K562 (cell line): ENCODE measurements at regions not wholly inside any gene's neighbourhood (a gene's known extent, or its start where the extent isn't known, plus 50 kb on each side); places are given as distances from the start of the nearest gene placed in this dataset.

Source experiments
- ATAC-seq: fragments of 200-7000 bp; cut with Tn5 transposase; 3 replicates; pipeline ENCODE4 v1.9.1; 2020; ENCODE audit warnings: moderate library complexity
- BruUV-seq: library from RNA; stranded (reverse); fragments of 400-500 nt; replicated peaks from 2 replicates; lab custom pipeline; 2021; lab: Mats Ljungman, UMichigan
- CTCF ChIA-PET: fragments of 300-600 bp; formaldehyde crosslinking; extraction: SDS; loops from one replicate; lab custom pipeline; 2021; ENCODE audit warnings: low intra/inter-chr PET ratio; lab: Yijun Ruan, JAX
- POLR2A ChIA-PET: fragments of 300-600, 350-650 bp; sonication (Branson Sonifier 250); formaldehyde crosslinking; extraction: SDS; loops from one replicate; lab custom pipeline; 2021; ENCODE audit warnings: antibody characterized with exemption, inconsistent platforms; lab: Yijun Ruan, JAX
- DNase-seq, 4 experiments: peaks; one replicate each; pipeline versions ENCODE4 v3.0.0 to v3.0.0-alpha.2; 2011 to 2018; ENCODE audit warnings: low spot score in 3 of 4, mixed read lengths in 3 of 4; ENCODE audit errors: extremely low read depth in 1 of 4
- FAIRE-seq: peaks from 2 replicates; lab custom pipeline; 2011; peaks lifted over from hg19 to GRCh38; lab: Jason Lieb, UNC
- H2AFZ ChIP-seq: 2 replicates; pipeline ENCODE4 v1.6.0; 2011; ENCODE audit warnings: low read depth, low read length, control low read depth, inconsistent platforms
- H3K27ac ChIP-seq: fragments of 200-600 bp; 3 replicates; pipeline ENCODE4 v1.8.0; 2011; ENCODE audit warnings: low read depth, mild to moderate bottlenecking, control low read depth, inconsistent platforms, low read length, moderate library complexity, mixed read lengths; ENCODE audit errors: extremely low read depth
- H3K27me3 ChIP-seq, 2 experiments: fragments of 300-600 bp in 1 of 2; 2 replicates in 1 of 2; 3 replicates in 1 of 2; pipeline versions ENCODE4 v1.6.0 to v1.8.0; 2011; ENCODE audit warnings: inconsistent platforms in 2 of 2, low read length in 2 of 2, mild to moderate bottlenecking in 1 of 2, mixed read lengths in 1 of 2, moderate library complexity in 1 of 2; ENCODE audit not compliant: control insufficient read depth in 2 of 2, insufficient read depth in 2 of 2
- H3K36me3 ChIP-seq: fragments of 300-600 bp; 3 replicates; pipeline ENCODE4 v1.8.0; 2011; ENCODE audit warnings: mild to moderate bottlenecking, low read length, inconsistent platforms; ENCODE audit not compliant: control insufficient read depth, insufficient read depth
- H3K4me1 ChIP-seq, 2 experiments: fragments of 200-600 bp in 1 of 2; replicated peaks in 1 of 2; 2 replicates in 1 of 2; 3 replicates in 1 of 2; pipeline versions ENCODE4 v1.5.1 to v1.8.0; 2011; ENCODE audit warnings: inconsistent platforms in 2 of 2, low read length in 2 of 2, mild to moderate bottlenecking in 1 of 2, mixed read lengths in 1 of 2, moderate library complexity in 1 of 2; ENCODE audit not compliant: control insufficient read depth in 2 of 2, insufficient read depth in 2 of 2
- H3K4me2 ChIP-seq: 2 replicates; pipeline ENCODE4 v1.6.1; 2011; ENCODE audit warnings: low read length, control low read depth, inconsistent platforms, mixed read lengths; ENCODE audit not compliant: insufficient read depth
- H3K4me3 ChIP-seq: fragments of 200-600 bp; sonication (generic), shearing (Covaris generic); 2 replicates; pipeline ENCODE4 v1.5.1; 2016; ENCODE audit warnings: control low read depth, inconsistent platforms
- H3K79me2 ChIP-seq: fragments of 200-600 bp; 3 replicates; pipeline ENCODE4 v1.8.0; 2011; ENCODE audit warnings: low read length, inconsistent platforms; ENCODE audit not compliant: control insufficient read depth, insufficient read depth
- H3K9ac ChIP-seq, 2 experiments: 2 replicates each; pipeline versions ENCODE4 v1.6.0 to v1.6.1; 2011; ENCODE audit warnings: low read depth in 2 of 2, low read length in 2 of 2, control low read depth in 1 of 2, inconsistent platforms in 1 of 2, mild to moderate bottlenecking in 1 of 2, mixed read lengths in 1 of 2; ENCODE audit not compliant: insufficient read depth in 1 of 2
- H3K9me1 ChIP-seq: one replicate; pipeline ENCODE4 v1.6.0; 2011; ENCODE audit warnings: inconsistent platforms, mild to moderate bottlenecking, low read length, moderate library complexity; ENCODE audit not compliant: control insufficient read depth, insufficient read depth
- H3K9me3 ChIP-seq: replicated peaks from 2 replicates; pipeline ENCODE4 v1.5.1; 2011; ENCODE audit warnings: low read depth, low read length, inconsistent platforms; ENCODE audit not compliant: control insufficient read depth, insufficient read depth
- H4K20me1 ChIP-seq: replicated peaks from 2 replicates; pipeline ENCODE4 v1.6.1; 2011; ENCODE audit warnings: low read length, inconsistent platforms, mixed read lengths; ENCODE audit not compliant: control insufficient read depth, insufficient read depth
- IRF2 ChIP-seq: sonication (generic); formaldehyde crosslinking; IDR thresholded peaks from 2 replicates; pipeline ENCODE4 v1.8.1; 2022; ENCODE audit warnings: mild to moderate bottlenecking, missing genetic modification reagents
- L3MBTL2 ChIP-seq: fragments of 450-650 bp; IDR thresholded peaks from 2 replicates; pipeline ENCODE4 v1.6.1; 2016; ENCODE audit warnings: mild to moderate bottlenecking, moderate library complexity
- RCOR1 ChIP-seq, 2 experiments: IDR thresholded peaks; 2 replicates each; pipeline ENCODE4 v1.6.1; 2012; ENCODE audit warnings: low read depth in 2 of 2, low read length in 2 of 2, borderline replicate concordance in 1 of 2, improper control_type of control experiment in 1 of 2
- SAP30 ChIP-seq: fragments of 200-600 bp; sonication (generic); IDR thresholded peaks from 2 replicates; pipeline ENCODE4 v1.6.1; 2012; ENCODE audit warnings: borderline replicate concordance, low read depth, mild to moderate bottlenecking, moderate library complexity, low read length, control low read depth, inconsistent platforms; ENCODE audit not compliant: insufficient read depth, poor library complexity, severe bottlenecking
- TAF9B ChIP-seq: fragments of 450-650 bp; IDR thresholded peaks from 2 replicates; pipeline ENCODE4 v1.6.1; 2018; ENCODE audit warnings: mild to moderate bottlenecking; ENCODE audit not compliant: partially characterized antibody
- TOE1 ChIP-seq, 2 experiments: fragments of 450-650 bp in 1 of 2; sonication (generic) in 1 of 2; formaldehyde crosslinking in 1 of 2; IDR thresholded peaks; 2 replicates each; pipeline versions ENCODE4 v1.7.1 to v1.8.0; 2016 to 2022; ENCODE audit warnings: borderline replicate concordance in 2 of 2, mild to moderate bottlenecking in 2 of 2, antibody characterized with exemption in 1 of 2, inconsistent platforms in 1 of 2, low read depth in 1 of 2, missing genetic modification reagents in 1 of 2, moderate library complexity in 1 of 2
- UBTF ChIP-seq, 2 experiments: IDR thresholded peaks; 2 replicates each; pipeline ENCODE4 v1.6.1; 2012; ENCODE audit warnings: improper control_type of control experiment in 2 of 2, low read depth in 2 of 2, low read length in 2 of 2, borderline replicate concordance in 1 of 2
- ZKSCAN1 ChIP-seq: fragments of 150-350 bp; IDR thresholded peaks from 2 replicates; pipeline ENCODE4 v1.6.1; 2016; ENCODE audit warnings: low read depth, low read length
- ZNF12 ChIP-seq: sonication (generic); formaldehyde crosslinking; IDR thresholded peaks from 2 replicates; pipeline ENCODE4 v1.4.0; 2020; ENCODE audit warnings: mild to moderate bottlenecking, missing genetic modification reagents
- ZNF224 ChIP-seq: sonication (generic); formaldehyde crosslinking; IDR thresholded peaks from 2 replicates; pipeline ENCODE4 v1.8.0; 2022; ENCODE audit warnings: mild to moderate bottlenecking, missing genetic modification reagents
- ZNF436 ChIP-seq: fragments of 250-450, 450-650 bp; sonication (Bioruptor Pico); formaldehyde crosslinking; IDR thresholded peaks from 2 replicates; pipeline ENCODE4 v1.7.0; 2020; ENCODE audit warnings: mild to moderate bottlenecking
- WGBS: fragments of 100-300 bp; shearing (Covaris generic); methylation state at CpG from one replicate; pipeline ENCODE4 v1.1.6; 2016; ENCODE audit warnings: low coverage, mixed read lengths; ENCODE audit not compliant: insufficient coverage; ENCODE audit errors: missing lambda C conversion rate; 5-methylcytosine and 5-hydroxymethylcytosine counted together
- in situ Hi-C: fragments of 300-500 bp; cut with MboI; formaldehyde crosslinking; loops from 4 replicates; pipeline ENCODE4 v1.15.0; 2018; ENCODE audit warnings: inconsistent platforms, mixed read lengths
- intact Hi-C: fragments of 100-400 bp; cut with micrococcal nuclease; formaldehyde crosslinking; loops from 2 replicates; pipeline ENCODE4 v1.14.2; 2022

GRCh38 chr5:149441986-149442385, 62.9 kb upstream of the IL17B start:
- in situ Hi-C loops = loop anchor here (5.0 kb wide), 1 partner anchor 110 kb away; the partner anchor contains the start of gene CSNK1A1
- Histone ChIP-seq H3K27me3 (no peaks in the 10 kb centered on the region), H4K20me1 (no peaks in the 10 kb centered on the region), H3K9me3 (peaks cover 6% of the 10 kb centered on the region), H3K9ac (peak overlapping the region in 1 of 2 experiments; percentile 56; a peak in 1 of 4 replicates), H2AFZ (peak overlapping the region; percentile 43; the same call in 1 of the 2 replicates), H3K36me3 (no peaks in the 10 kb centered on the region), H3K27ac (no peak overlapping the region), H3K4me2 (no peak overlapping the region), H3K9me1 (no peaks in the 10 kb centered on the region), H3K4me1 (peaks cover 32 to 40% of the 10 kb centered on the region in 2 experiments), H3K79me2 (no peaks in the 10 kb centered on the region), H3K4me3 (no peak overlapping the region)
- CTCF ChIA-PET = interaction anchor here (1.4 to 3.2 kb wide), 3 partner anchors 110 to 176 kb away, joined by 8 to 19 read pairs (median 11); partner anchors contain the start of gene CSNK1A1
- POLR2A ChIA-PET = interaction anchor here (0.6 to 2.0 kb wide), 7 partner anchors 10 to 110 kb away, joined by 3 to 8 read pairs (median 4); partner anchors contain the start of gene CSNK1A1
- DNase-seq (no peak), ATAC-seq (no peak), FAIRE-seq (no peak)
- TF ChIP-seq ZNF12 = no peak
- TF ChIP-seq L3MBTL2 = no peak
- BruUV-seq = no TSS peak
- 51% methylated on average over 14 of the region's 15 CpGs for WGBS
- intact Hi-C loops = no loop called here

- ATAC-seq (no peak), FAIRE-seq (no peak), DNase-seq (no peak)
- no peaks in the 10 kb centered on the region for H3K79me2 ChIP-seq
- intact Hi-C loops = no loop called here
- CTCF ChIA-PET = interaction anchor here (1.1 to 3.2 kb wide), 2 partner anchors 110 to 123 kb away, joined by 4 to 19 read pairs; partner anchors contain the start of gene CSNK1A1
- H3K4me2 ChIP-seq = no peak overlapping the region
- WGBS = 58% methylated on average over 14 of the region's 14 CpGs
- H3K9me3 ChIP-seq = peaks cover 6% of the 10 kb centered on the region
- no peaks in the 10 kb centered on the region for H3K27me3 ChIP-seq
- H3K9ac ChIP-seq = peak overlapping the region in 1 of 2 experiments; percentile 56; a peak in 1 of 4 replicates
- POLR2A ChIA-PET = interaction anchor here (0.6 to 2.0 kb wide), 10 partner anchors 11 to 1833 kb away, joined by 3 to 8 read pairs (median 3); partner anchors contain the start of gene CSNK1A1
- H3K36me3 ChIP-seq = no peaks in the 10 kb centered on the region
- H3K9me1 ChIP-seq = no peaks in the 10 kb centered on the region
- peaks cover 31 to 36% of the 10 kb centered on the region in 2 experiments for H3K4me1 ChIP-seq
- H4K20me1 ChIP-seq = no peaks in the 10 kb centered on the region
- BruUV-seq = no TSS peak
- H3K4me3 ChIP-seq = no peak overlapping the region
- in situ Hi-C loops = loop anchor here (5.0 kb wide), 1 partner anchor 111 kb away; the partner anchor contains the start of gene CSNK1A1
- no peak overlapping the region for H3K27ac ChIP-seq
- H2AFZ ChIP-seq = peak overlapping the region; percentile 43
- no peak for TF ChIP-seq IRF2 (CRISPR knock-in tag)
- no peak for TF ChIP-seq ZNF224 (CRISPR knock-in tag)
- no peak for TF ChIP-seq SAP30
- TF ChIP-seq ZNF436 (CRISPR knock-in tag) = peak; percentile 73; the same call in 1 of the 2 replicates
- peak; percentile 78; the same call in 1 of the 2 replicates for TF ChIP-seq ZKSCAN1
- TF ChIP-seq TAF9B = no peak
- TF ChIP-seq RCOR1 (IDR thresholded peaks at IDR 0.05; ENCODE audit: borderline replicate concordance in 1 of 2, low read depth in 2 of 2, low read length in 2 of 2) = 0 out of 4 replicates have a peak, but pooled peaks of 1 of the 2 experiments have one; percentile 15
- no peak for TF ChIP-seq TOE1 (IDR thresholded peaks at IDR 0.05; ENCODE audit: borderline replicate concordance)
- TF ChIP-seq TOE1 (CRISPR knock-in tag; IDR thresholded peaks at IDR 0.05; ENCODE audit: borderline replicate concordance, low read depth) = no peak
- TF ChIP-seq UBTF (IDR thresholded peaks at IDR 0.05; ENCODE audit: borderline replicate concordance in 1 of 2, low read depth in 2 of 2, low read length in 2 of 2) = no peak
These were observed 62.2 kb upstream of the IL17B start for GRCh38 chr5:149441194-149441753.
